ENCODE measurements at regions not wholly inside any gene's neighbourhood (a gene's known extent, or its start where the extent isn't known, plus 50 kb on each side); places are given as distances from the start of the nearest gene placed in this dataset.

DNA sequence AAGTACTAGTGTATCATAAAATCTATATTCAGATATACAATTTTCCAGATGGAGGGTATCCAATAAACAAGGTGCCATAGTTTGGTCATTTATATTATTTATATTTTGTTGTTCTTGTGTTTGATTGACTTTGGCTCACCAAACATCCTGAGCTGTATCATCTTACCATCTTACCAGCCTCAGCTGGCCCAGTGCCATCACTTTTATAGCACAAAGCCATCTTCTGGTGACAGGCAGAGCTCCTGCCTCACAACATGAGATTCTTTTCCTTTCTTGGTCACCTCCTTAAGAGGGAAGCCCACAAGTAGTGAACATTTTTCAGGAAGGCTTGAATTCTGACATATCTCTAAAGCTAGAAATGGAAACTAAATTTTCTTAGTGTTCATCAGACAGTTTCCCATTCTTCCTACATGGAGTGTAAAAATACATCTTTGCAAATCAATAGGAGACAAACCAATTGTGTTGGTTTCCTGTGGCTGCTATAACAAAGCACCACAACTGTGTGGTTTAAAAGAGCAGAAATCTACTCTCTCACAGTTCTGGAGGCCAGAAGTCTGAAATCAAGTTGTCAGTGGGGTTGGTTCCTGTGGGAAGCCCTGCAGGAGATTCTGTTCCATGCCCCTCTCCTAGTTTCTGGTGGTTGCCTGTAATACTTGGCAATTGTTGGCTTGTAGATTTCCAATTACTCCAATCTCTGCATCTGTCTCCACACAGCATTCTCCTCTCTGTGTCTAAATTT lies 341.8 kb downstream of the MAN2A1 start:
- no peak for ATAC-seq
- DNase-seq = no peak

DNA sequence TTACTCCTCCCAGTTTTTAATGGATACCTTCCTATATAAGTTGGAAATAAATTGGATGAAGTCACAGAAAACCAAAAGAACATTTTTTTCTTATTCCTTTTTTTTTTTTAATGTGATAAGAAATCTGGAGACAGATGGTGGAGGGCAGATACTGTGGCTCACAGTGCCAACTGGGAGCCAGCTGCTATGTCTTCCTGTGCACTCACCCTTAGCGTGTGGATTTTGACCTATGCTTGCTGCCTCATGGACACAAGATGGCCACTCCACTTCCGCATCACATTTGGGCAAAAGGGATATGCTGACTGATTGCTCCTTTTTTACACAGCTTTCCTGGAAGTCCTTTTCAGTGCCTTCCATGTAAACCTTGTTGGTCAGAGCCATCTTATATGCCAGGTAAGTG lies 342.6 kb downstream of the MAN2A1 start:
- DNase-seq = no peak
- no peak for ATAC-seq

DNA sequence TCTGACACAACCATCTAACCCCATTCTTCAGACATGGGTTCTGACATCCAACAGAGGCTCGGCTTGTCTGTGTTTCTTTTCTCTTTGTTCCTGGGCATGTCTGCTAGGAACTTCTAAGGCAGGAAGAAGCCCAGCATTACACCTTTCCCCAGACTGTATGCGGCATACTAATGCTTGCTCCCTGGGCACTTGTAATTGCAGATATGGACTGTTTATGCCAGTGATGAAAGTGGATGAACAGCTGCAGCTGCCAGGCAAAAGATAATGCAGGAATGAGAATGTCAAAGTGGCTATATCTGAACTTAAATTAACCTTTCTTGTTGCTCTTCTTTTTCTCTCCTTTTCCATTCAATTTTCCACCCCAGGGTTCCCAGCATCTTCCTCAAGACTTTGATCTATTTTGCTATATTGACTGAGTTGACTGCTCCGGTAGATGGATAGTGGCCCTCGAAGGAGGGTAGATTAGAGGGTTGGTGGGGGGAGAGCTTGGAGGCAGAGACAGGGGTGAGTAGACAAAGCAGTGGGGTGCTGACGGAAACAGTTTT lies 344.4 kb downstream of the MAN2A1 start:
- DNase-seq = no peak
- no peak for ATAC-seq

DNA sequence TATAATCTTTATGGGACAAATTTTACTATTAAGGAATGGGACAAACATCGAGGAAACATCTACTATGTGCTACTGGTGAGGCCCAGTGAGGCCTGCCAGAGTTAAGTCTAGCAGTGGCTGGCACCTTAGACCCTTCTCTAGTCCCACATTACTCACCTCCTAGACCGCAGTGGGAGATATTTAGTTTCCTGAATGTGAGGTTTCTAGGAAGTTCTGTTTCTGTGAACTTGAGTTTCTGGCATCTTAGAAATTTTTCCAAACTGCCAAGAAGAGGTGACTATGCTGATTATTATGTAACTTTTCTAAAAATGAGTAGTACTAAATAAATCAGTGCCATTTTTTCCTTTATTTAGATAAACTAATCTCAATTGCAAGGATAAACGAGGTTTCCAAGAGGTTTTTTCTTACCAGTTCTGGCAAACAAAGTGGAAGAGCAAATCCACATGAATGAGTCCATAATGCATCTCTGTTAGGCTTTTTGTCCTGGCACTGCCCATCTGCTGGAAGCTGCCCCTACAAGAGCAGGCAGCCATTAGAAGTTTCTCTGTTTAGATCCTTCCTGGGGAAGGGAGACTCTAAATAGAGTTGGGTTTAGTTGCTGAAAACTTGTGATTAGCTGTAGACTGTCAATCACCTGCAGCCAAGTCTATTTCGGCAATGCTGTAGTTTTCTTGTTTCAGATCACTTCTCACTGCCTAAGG lies 348.7 kb downstream of the MAN2A1 start:
- DNase-seq (no peak), ATAC-seq (no peak)

DNA sequence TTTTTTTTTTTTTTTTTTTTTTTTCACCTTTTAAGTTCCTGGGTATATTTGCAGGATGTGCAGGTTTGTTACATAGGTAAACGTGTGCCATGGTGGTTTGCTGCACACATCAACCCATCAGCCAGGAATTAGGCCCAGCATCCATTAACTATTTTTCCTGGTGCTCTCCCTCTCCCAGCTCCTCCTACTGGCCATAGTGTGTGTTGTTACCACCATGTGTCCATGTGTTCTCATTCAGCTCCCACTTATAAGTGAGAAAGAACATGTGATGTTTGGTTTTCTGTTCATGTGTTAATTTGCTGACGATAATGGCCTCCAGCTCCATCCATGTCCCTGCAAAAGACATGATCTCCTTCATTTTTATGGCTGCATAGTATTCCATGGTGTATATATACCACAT lies 350.5 kb downstream of the MAN2A1 start:
- ATAC-seq (no peak), DNase-seq (no peak)

DNA sequence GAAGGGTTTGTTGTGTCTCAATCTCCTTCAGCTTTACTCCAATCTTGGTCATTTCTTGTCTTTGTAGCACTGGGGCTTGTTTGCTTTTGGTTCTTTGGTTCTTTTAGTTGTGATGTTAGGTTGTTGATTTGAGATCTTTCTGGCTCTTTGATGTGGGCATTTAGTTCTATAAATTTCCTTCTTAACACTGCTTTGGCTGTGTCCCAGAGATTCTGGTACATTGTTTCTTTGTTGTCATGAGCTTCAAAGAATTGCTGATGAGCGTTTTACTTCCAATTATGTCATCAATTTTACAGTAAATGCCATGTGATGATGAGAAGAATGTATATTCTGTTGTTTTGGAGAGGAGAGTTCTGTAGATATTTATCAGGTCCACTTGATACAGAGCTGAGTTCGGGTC lies 353.3 kb downstream of the MAN2A1 start:
- ATAC-seq (no peak), DNase-seq (no peak)

DNA sequence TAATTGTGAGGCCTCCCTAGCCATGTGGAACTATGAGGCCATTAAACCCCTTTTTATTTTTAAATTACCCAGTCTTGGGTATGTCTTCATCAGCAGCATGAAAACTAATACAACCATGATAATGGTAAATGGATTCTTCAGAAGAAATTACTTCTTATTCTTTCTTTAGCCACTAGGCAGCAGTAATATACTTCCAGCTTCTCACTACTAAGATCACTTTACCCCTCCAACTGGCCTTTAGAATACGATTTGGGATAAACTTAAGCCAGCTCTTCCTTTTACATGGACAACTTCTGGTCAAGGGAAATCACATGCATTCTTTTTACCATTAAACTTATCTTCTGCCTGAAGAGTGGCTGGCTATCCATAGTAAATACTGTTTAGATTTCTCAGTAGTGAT lies 355.4 kb downstream of the MAN2A1 start:
- ATAC-seq = no peak

DNA sequence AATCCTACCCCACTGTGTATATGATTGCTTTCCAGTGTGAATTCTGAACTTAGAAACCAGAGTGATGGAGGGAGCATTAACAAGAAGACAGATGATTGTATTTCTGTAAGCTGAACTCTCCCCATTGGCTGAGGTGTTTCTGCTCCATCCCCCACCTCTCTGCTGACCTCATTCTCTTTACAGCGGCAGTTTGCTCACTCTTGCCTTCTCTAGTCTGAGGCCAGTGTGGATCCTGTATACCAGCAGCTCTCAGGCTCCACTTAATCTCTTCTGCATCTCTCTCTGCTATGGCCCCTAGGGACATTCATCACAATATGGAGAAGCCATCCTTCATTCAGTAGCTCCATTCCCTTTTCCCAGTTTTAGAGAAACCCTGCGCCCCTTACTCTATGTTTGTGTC lies 358.8 kb downstream of the MAN2A1 start:
- ATAC-seq (no peak), DNase-seq (no peak)

More for the DNA sequence above, 355.4 kb downstream of the MAN2A1 start:
- no peak for DNase-seq

DNA sequence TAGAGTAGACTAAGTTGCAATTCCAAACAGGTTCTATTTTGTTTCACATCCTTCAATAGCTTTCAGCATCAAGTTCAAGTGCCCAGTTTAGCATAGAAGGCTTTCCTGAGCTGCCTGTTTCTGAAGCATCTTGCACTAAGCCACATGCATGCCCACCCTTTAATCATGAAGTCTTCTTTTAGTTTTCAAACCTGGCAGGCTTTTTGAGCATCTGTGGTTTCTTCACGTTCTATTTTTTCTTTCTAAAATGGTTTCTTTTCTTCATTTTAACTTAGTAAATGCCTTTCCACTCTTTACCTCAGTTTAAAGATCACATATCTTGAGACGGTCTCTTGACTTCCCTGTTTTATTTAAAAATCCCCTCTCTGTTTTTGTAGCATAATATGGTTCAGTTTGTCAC lies 360.1 kb downstream of the MAN2A1 start:
- DNase-seq (no peak), ATAC-seq (no peak)

DNA sequence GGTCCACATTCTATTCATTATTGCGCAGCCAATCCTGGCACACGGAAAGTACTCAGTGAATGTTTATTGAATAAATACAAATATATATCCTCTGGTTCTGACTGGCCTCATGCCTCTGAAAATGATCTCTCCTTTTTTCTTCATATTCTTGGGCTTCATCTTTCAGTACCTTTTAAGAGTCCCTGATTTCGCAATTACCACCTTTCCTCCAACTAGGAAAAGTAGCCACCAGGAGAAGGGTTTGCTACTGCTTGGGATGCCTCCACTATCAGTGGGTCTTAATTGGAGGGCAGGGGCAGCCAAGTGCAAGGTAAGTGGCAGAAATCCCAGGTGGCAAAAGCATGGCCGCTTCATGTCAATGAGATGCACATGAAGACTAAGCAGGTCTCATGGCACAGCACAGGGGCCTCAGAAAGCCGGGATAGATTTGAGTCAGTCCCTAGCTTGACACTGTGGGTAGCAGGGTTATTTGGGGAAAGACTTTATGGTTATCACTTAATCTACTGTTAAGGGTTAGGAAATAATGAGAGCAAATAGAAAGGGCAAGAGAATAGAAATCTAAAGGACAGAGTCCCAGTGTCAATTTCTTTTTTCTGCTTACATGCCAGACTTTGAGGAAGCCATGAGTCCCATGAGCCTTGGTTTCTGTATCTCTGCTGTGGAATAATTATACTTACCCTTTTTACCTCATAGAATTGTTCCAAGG lies 361.1 kb downstream of the MAN2A1 start:
- DNase-seq (no peak), ATAC-seq (peak; percentile 45)

DNA sequence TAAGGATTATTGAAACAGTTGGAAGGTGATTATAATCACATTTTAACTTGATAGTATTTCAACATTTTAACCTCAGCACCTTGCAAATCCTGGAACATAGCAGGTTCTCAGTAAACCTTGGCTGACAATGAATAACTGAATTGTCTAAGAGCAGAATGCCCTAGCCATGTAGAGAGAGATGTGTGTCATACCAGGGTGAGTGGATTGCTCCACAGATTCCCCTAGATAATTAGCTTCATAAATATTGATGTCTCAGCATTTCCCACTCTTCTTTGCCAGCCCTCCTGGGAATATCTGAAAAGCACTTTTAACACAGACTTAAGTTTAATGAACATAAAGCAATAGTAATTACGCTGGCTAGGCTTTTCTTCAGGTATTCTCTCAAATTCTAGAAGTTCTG lies 363.5 kb downstream of the MAN2A1 start:
- DNase-seq = no peak
- ATAC-seq = no peak

DNA sequence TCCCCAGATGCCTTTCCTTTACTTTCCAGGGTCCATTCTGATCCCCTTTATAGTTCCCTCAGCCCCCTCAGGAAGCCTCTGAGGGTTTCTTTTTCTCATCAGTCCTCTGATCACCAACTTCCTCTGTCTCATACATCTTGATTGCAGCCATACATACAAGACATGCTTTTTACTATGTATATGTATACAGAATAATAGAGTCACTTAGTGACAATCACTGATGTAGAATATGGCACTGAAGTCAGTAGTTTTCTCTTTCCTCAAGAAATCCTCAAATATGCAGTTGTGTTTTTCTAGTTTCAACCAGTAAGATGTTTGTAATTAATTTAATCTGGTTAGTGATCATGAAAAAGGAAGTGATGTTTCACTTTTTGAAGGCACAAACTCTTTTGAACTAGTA lies 364.1 kb downstream of the MAN2A1 start:
- no peak for ATAC-seq
- no peak for DNase-seq

DNA sequence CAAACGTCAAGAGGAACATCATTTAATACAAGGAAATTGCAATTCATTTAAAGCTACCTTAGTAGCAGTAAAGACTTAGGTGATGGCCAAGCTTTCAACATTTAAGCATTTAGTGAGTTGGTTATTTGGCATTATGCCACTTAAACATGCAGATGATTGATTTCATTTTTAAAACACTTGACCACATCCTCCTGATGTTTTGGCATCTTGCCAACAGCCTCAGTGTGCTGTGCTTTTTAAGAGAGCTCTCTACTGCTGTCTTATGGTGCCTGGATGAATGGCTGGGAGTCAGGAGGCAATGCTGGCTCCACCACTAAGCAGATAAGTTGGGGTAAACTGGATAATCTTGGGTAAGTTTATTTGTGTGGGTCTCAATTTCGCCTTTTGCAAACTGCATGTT lies 364.5 kb downstream of the MAN2A1 start:
- DNase-seq (peak; percentile 61), ATAC-seq (peak; percentile 82)

DNA sequence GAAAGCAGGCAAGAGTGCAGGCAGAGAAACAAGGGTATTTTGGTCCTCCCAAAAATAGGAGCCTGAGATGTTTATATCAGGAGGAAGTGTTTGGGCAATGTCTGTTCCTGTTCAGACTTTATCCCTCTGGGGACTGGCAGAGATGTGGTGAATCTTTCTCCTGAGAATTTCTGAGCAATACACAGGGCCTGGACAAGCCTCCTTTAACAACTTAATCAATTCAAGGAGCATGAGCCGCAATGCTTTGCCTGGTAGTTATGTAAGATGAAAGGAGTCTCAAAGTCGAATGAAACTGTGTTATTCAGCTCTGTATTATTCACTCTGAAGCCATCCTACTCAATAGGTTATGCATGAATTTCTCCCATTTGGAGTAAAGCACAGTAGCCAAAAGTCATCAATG lies 365.6 kb downstream of the MAN2A1 start:
- ATAC-seq = no peak
- DNase-seq = no peak

DNA sequence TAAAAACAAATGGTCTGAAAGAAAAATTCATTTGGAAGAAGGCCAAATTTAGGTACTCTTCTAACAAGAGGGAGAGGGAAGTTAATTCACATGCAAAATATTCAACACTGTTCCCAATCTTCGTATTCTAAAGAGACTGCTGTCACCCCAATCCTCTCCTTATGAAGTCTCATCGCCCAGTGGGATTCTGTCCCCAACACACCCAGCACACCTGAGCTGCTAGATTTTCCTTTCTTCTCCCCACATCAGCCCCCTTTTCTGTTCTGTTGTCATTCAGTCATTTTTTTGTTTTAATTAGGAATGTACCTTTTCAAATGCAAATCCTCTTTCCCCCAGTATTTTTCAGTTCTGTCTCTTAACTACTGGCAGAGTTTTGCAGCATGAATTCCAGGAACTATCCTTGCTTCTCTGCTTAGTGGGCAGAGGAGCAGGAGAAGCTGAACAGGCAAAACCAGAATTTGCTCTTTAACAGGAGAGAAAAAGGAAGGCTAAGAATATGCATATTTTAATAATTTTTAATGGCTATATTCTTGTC lies 366.9 kb downstream of the MAN2A1 start:
- no peak for ATAC-seq
- no peak for DNase-seq

DNA sequence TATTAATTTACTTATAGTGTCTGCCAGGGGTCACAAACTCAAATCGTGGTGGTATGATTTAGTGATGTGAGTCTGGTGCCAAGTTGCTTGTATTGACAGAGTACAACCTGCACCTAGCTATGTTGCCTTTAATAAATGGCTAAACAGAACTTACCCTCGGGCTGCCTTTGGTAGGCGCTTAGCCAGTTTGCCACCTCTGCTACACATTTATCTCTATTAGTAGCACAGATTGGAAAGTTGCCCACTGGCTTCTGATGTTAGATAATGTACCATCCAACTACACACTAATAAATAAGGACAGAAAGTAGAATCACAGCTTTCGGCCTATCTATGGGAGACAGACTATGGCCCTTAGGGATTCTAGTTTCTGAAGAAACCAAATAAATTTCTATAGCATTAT lies 368.4 kb downstream of the MAN2A1 start:
- ATAC-seq (no peak), DNase-seq (no peak)

DNA sequence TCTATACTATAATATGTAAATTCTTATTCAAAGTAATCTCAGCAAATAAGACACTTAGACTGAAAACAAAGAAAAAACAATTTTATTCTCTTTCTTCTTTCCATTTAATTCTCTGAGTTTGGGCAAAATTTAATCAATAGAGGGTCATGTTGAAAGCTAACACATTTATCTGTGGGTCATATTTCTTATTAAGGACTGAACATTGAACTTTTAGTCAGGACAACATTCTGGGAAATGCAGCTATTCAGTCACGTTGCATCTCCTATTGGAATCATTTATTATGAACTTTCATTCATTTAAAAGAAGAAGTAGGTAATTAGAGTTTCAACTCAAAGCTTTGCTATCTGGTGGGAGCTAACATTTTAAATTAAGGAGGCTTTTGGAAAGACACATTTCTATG lies 372.5 kb downstream of the MAN2A1 start:
- no peak for DNase-seq
- ATAC-seq = no peak

DNA sequence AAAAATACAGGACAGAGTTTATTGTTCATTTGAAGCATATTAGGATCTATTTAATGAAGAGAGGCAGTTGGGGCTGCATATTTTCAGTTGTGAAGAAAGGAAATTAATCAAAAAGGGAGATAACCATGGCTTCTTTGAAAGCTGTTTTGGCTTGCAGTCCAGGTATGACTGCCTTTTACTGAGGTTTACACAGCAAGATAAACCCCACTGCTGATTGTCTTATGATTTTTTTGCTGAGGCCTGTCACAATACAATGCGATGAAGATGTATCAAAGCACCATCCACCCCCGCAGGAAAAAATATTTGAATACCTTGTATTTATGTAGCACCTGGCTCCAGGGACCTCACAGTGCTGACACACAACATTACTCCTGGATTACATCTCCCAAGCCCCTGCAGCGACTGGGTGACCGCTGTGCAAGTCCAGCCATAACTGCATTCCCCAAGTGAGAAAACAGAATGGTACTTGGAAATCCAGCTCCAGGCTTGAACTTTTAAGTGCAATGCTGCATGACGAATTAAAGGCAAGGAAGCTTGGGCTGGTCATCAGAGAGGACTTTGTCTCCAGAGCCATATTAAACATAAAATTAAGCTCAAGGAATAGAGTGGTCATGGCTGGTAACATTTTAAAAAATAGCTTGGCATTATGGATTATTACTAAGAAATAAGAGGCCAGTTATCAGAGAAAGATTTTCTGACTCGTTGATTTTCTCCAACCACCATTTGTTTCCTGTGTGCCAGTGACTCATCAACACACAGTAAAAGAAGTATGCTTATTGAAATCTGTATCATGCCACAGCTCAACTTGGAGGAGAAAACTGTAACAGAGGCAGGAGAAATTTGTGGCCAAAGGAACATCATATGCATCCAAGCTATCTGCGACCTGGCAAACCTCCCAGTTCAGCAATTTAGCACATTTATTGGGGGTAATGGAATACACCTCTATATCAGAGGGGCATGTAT lies 374.2 kb downstream of the MAN2A1 start:
- ATAC-seq = peak; percentile 69
- DNase-seq = no peak

DNA sequence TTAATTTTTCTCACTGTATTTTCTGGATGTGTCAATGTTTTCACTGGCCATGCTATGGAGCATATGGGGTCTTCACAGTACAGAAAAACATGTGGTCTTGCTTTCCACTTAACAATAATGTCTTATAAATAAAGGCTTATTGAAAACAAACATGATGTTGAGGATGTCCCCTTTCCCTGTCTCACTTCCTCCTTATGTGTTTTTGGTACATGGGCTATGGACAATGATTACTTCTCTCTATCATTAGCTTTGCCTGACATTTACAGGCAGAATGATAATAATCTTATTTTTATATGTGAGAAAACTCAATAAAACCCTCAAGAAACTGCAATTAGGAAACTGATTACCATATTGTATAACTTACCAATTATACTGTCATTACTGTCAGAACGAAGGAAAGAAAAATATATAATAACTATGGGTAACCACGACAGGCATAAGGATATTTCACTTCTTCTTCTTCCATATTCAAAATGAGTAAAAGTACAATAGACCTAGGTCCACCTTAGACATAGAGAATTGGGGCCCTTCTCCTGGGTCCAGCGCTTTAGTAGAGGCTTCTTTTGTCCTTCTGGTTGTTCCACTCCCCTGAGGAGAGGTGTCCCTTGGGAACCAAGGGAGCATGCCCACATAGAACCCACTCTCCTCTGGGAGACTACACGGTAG lies 375.0 kb downstream of the MAN2A1 start:
- DNase-seq = no peak
- ATAC-seq = no peak

DNA sequence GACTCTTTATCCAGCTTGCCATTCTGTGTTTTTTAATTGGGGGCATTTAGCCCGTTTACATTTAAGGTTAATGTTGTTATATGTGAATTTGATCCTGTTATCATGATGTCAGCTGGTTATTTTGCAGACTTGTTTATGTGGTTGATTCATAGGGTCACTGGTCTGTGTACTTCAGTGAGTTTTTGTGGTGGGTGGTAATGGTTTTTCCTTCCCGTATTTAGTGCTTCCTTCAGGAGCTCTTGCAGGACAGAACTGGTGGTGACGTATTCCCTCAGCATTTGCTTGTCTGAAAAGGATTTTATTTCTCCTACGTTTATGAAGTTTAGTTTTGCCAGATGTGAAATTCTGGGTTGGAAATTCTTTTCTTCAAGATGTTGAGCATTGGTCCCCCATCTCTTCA lies 381.1 kb downstream of the MAN2A1 start:
- no peak for DNase-seq
- no peak for ATAC-seq

DNA sequence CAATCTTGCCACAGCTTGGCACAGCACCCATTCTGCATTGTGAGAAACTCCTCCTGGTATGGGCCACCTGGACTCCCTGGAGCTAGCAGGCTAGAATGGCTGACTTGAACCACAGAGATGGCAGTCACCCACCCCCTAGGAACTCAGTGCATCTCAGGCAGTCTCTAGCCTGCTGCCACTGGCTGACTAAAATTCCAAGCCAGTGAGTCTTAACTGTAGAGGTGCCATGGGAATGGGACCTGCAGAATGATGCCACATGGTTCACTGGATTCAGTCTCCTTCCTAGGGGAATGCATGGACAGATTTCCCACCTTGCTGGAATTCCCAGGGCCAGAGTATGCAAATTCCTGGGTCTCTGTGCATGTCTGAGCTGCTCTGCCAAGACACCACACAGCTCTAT lies 382.9 kb downstream of the MAN2A1 start:
- no peak for DNase-seq
- no peak for ATAC-seq

Measured in stimulated activated naive CD8-positive, alpha-beta T cell treated with anti-CD3 and anti-CD28 coated beads, Interleukin-15, Interleukin-2, amounts not matched to agents 100 U/mL and 50 U/mL, for 24 hours (primary cell).